GM18511 (cell line): ENCODE measurements at regions not wholly inside any gene's neighbourhood (a gene's known extent, or its start where the extent isn't known, plus 50 kb on each side); places are given as distances from the start of the nearest gene placed in this dataset.
"Not testable (repeated sequence)": the region's sequence is repeated elsewhere in the genome, so short reads cannot be mapped to it uniquely, and the experiment has no call there.

Experiments used
- ATAC-seq: cut with Tn5 transposase; IDR thresholded peaks from one replicate; pipeline ENCODE4 v1.9.1; 2021; ENCODE audit warnings: mild to moderate bottlenecking, moderate library complexity; ENCODE audit not compliant: unreplicated experiment

DNA sequence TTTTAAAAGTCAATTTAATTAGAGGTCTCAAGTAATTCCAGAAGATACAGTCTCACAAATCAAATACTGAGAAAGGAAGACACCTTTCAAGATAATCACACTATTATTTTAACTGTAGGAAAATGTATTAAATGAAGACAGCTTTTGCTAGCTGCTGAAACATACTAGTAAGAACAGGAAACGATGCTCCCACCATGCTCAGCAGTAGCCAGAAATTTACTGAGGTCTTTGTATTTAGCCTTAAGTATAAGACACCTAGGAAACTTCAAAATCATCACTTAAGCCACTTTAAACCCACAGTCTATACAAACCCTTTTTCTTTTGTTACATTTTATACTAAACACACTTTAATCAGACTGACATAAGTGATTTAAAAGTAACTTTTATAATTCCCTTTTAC, 72.7 kb upstream of the NPIPB12 start:
- ATAC-seq, result not testable (repeated sequence)

DNA sequence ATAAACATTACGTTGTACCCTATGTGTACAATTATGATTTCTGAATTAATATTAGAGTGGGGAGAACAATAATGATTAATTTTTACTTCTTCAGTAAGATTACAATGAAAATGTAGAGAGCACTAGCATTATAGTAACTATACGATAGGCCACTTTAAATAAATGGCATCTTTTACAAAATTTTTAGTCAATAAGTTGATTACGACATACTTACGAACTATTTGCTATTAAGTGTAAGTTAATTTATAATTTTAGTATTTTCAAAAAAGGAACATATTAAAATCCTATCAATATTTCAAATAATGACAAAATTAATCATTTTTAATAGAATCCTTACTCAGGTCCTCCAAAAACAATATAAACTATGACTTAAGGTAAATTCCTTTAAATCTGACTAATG, 75.6 kb upstream of the NPIPB12 start:
- not testable (repeated sequence) for ATAC-seq

GRCh38 chr16:29591919-29592318, 71.1 kb upstream of the SPN start:
- ATAC-seq, result not testable (repeated sequence)

DNA sequence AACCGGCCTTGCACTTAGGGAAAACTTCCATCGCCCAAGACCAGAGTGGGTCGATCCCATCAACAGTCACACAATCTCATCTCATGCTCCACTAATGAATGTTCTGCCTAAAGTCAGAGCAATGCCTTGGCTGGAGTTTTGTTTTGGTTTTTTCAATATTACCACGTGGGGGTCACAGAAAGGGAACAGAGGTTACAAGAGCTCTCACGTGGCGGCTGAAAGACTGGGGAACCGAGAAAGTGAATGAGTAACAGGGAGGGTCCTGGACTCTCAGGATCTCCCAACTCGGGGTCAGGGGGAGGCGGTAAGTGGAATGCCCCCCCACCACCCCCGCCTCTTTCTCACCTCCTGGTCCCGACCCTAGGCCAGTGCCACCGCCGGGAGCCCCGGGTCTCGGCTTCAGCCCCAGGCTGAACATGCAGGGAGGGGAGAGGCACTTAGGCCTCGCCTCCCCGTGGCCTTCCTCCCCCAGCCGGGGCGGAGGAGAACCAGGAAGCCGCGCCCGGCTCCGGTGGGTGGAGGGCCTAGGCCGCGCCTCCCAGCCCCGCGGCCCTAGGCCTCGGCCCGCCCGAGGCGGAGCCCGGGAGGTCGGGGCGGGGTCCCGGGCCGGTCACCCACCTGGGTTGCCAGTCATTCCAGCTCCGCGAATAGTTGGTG, 68.7 kb upstream of the SPN start:
- peak; percentile 56 for ATAC-seq

DNA sequence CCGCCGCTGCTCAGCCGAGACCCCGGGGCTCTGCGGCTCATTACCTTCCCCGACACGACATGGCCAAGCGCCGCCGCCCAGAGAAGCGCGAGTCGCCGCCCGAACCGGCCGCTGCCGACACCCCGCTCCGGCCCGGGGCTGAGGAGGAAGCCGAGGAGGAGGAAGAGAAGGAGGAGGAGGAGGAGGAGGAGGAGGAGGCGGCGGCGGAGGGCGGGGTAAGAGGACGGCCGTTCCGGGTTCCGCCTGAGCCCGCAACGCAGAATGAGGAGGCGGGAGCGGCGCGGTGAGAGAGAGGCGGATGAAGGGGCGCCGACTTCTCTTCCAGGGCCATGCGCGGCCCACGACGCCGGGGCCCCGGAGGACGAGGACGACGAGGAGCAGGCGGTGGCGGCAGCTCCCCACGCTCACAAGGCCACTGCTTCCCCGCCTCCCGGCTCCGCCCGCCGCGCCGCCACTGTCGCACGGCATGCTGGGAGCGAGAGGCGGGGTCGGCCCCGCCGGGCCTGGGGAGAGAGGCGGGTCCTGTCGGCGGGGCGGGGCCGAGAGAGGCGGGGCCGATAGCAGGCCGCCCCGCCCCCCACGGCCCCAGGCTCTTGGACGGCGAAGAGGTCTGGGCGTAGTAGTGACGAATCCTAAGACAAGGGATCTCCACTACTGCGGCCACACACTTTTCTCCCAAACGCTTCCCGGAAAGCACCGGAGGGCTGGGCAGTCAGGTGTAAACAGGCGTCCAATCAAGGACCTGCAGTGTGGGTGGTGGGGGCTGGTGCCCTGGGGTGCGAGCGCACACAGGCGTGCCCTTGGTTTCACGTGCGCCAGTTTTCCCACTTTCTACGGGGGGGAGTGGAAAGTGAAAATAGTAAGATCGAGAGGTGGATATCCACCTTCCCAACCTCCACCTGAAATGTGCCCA, 67.9 kb upstream of the SPN start:
- ATAC-seq, result peak; percentile 70

- not testable (repeated sequence) for ATAC-seq
These were observed 66.0 kb upstream of the SPN start for GRCh38 chr16:29597030-29597429.

- not testable (repeated sequence) for ATAC-seq
These were observed 62.7 kb upstream of the SPN start for GRCh38 chr16:29600111-29601000.

DNA sequence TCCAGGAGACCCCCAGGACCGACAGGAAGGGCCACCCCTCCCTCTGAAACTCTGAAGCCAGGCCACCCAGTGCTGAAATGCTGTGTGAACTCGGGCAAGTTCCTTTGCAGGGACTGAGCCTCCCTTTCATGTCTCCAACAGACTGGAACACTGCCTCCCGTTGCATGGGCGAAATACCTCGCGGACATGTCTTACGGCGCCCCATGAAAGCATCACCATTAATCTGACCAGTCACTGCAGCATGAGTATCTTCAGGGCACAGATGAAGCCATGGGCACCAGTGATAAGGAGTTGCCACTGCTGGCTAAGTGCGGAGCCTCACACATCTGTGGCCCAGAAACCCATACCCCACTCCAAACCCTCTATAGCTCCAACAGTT, 60.8 kb upstream of the SPN start:
- not testable (repeated sequence) for ATAC-seq

DNA sequence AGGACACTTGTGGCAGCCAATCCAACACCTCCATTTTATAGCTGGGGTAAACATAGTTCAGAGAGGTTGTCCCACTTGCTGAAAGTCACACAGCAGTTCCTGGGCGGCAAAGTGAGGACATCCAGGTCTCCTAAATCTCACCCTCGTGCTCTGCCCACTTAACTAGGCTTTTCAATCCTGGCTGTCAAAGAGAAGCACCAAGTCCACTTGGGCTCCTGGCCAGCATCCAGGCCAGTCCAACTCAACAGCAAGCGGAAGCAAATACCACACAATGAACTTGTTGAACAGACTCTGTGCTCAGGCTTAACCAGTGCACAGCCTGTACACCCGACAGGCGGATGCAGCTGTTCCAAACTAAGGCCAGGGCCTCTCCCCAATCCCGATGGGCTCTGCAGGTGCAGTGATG, 60.4 kb upstream of the SPN start:
- ATAC-seq, result not testable (repeated sequence)

- not testable (repeated sequence) for ATAC-seq
These were observed 58.2 kb upstream of the SPN start for GRCh38 chr16:29604631-29605549.

DNA sequence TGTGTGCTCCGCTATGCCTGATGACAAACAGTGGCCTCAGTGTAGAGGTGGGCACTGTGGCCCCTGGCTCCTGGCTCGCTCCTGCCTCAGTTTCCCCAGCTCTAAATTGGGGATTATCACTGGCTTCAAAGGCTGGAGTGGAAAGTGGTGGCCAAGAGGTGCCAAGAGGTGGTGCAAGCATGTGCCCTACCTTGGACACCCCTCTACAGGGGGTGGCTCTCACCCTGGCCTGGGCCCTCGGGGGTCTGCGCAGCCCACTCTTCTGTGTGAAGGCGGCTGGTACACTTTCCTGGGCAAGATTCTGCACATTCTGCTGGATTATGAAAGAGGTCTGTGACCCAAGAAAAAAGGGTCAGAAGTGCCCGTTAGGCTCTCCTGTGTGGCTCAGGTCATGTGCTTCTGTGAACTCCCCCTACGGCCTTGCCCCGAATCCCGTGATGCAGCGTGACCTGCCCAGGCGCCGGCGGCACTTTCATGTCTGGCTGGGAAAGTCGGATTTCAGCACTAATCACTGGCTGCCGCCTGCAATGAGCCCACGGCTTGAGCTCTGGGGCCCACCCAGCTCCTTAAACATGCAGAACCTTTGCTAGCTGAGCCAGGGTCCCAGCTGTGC, 57.3 kb upstream of the SPN start:
- ATAC-seq, result not testable (repeated sequence)

DNA sequence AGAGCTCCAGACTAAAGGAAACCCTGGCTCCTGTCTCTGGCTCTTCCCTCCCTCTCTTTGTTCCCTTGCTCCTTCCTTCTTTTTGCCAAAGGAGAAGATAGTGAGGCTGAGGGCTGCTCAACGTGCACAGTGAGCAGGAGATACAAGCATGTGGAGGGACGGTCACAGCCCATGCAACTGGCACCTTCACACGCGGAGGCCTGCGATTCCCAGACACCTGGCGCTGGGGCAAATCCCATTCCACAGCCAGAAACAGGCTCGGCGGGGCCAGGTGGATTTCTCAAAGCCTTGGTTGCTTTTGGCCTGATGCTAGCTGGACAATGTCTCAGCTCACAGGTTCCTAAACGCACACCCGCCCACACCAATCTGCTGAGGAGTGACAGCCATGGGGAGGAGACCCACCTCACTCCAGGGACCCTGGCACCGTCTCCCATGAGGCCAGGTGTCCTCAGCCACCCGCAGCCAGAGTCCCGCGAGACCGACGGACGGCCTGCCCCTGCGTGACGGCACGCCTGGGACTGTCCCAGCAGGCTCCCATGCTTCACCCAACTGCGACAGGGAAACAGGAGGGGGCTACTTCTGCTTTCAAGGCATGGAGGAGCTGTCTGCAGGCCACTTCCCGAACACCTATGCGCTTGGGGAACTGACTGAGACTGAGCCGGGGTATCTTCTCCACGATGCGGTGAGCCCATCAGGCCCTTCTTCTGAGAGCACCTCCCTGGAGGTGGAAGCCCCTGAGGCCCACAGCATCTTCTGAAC, 56.2 kb upstream of the SPN start:
- not testable (repeated sequence) for ATAC-seq

- not testable (repeated sequence) for ATAC-seq
These were observed 55.6 kb upstream of the SPN start for GRCh38 chr16:29607428-29607823.

GRCh38 chr16:29612381-29613306, 50.4 kb upstream of the SPN start:
- ATAC-seq, result peak; percentile 46
